ENCODE measurements at regions not wholly inside any gene's neighbourhood (a gene's known extent, or its start where the extent isn't known, plus 50 kb on each side); places are given as distances from the start of the nearest gene placed in this dataset.

DNA sequence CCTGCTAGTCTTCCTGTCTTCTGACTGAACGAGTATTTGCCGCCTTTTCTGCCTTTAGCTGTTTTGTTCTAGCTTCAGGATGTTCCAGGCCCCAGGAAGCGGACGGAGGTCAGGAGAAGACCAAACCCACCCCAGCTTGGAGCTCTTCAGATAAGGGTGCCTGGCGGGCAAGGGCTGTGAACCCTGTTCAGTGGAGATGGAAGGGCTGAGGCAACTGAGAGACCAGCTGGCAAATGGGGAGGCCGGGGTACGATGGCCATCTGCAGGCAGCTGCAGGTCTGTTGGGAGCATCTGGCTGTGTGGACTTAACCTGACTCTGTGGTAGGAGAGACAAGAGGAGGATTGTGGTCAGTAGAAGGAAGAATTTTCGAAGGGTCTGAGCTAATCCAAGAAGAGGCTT is 95.6 kb downstream of the CHST1 start:
- Mint-ChIP-seq H3K4me3 (no peak overlapping the region), H3K9me3 (no peaks in the 10 kb centered on the region), H3K27ac (no peak overlapping the region), H3K36me3 (ENCODE audit: insufficient read depth in 1 of 3, low read depth in 3 of 3) (no peaks in the 10 kb centered on the region), H3K4me1 (no peaks in the 10 kb centered on the region), H3K27me3 (ENCODE audit: low read depth) (peaks cover 12% of the 10 kb centered on the region)
- Histone ChIP-seq H3K4ac (ENCODE audit: low read depth, low read length) (no peak overlapping the region), H3K23ac (ENCODE audit: insufficient read length, low read depth, low read length) (no peak overlapping the region), H3K27ac (ENCODE audit: insufficient read length, low read depth, low read length) (no peak overlapping the region), H4K91ac (ENCODE audit: insufficient read length, low read depth, low read length) (no peak overlapping the region), H3T11ph (ENCODE audit: low read length) (no peak overlapping the region), H4K8ac (replicated peaks; ENCODE audit: insufficient read length, low read depth, low read length) (no peak overlapping the region), H2BK120ac (ENCODE audit: low read depth, low read length, poor library complexity, severe bottlenecking) (no peak overlapping the region), H3K4me1 (ENCODE audit: insufficient read depth, low read length) (no peaks in the 10 kb centered on the region), H2BK20ac (ENCODE audit: low read depth, low read length, poor library complexity, severe bottlenecking) (no peak overlapping the region), H3K79me2 (ENCODE audit: insufficient read depth, low read length) (no peaks in the 10 kb centered on the region), H4K20me1 (ENCODE audit: control insufficient read depth, insufficient read depth, insufficient read length) (no peaks in the 10 kb centered on the region), H2AK5ac (ENCODE audit: insufficient read length, low read length) (no peak overlapping the region), H2BK15ac (ENCODE audit: low read depth, low read length) (no peak overlapping the region), H3K23me2 (ENCODE audit: insufficient read length, low read depth, low read length, poor library complexity, severe bottlenecking) (no peaks in the 10 kb centered on the region), H3K14ac (ENCODE audit: insufficient read depth, low read length) (no peak overlapping the region), H3K18ac (ENCODE audit: insufficient read length, low read depth, low read length) (no peak overlapping the region), H3K79me1 (ENCODE audit: insufficient read depth, low read depth, low read length, poor library complexity, severe bottlenecking) (no peaks in the 10 kb centered on the region), H2BK5ac (ENCODE audit: insufficient read length, low read length) (no peak overlapping the region), H2BK12ac (ENCODE audit: insufficient read length, low read depth, low read length) (no peak overlapping the region), H2AFZ (ENCODE audit: low read length) (no peak overlapping the region), H3K9ac (ENCODE audit: extremely low read depth, insufficient read length, low read length) (no peak overlapping the region), H4K5ac (ENCODE audit: insufficient read length, low read depth, low read length) (no peak overlapping the region), H3K4me2 (ENCODE audit: insufficient read depth, insufficient read length, low read length) (no peak overlapping the region), H3K27me3 (ENCODE audit: insufficient read depth, low read length) (no peaks in the 10 kb centered on the region), H3K9me3 (ENCODE audit: control insufficient read depth, low read depth, low read length) (no peaks in the 10 kb centered on the region), H3K56ac (ENCODE audit: insufficient read length, low read depth, low read length) (no peak overlapping the region)
- no CpG with 5 or more reads among the region's 8 CpGs for WGBS (ENCODE audit: extremely low coverage, insufficient read length, low lambda C conversion rate)
- DNase-seq: no peak
- TF ChIP-seq, protein P1, sequence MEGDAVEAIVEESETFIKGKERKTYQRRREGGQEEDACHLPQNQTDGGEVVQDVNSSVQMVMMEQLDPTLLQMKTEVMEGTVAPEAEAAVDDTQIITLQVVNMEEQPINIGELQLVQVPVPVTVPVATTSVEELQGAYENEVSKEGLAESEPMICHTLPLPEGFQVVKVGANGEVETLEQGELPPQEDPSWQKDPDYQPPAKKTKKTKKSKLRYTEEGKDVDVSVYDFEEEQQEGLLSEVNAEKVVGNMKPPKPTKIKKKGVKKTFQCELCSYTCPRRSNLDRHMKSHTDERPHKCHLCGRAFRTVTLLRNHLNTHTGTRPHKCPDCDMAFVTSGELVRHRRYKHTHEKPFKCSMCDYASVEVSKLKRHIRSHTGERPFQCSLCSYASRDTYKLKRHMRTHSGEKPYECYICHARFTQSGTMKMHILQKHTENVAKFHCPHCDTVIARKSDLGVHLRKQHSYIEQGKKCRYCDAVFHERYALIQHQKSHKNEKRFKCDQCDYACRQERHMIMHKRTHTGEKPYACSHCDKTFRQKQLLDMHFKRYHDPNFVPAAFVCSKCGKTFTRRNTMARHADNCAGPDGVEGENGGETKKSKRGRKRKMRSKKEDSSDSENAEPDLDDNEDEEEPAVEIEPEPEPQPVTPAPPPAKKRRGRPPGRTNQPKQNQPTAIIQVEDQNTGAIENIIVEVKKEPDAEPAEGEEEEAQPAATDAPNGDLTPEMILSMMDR (conservative IDR thresholded peaks at IDR 0.05): no peak

All from H9 (cell line).